ENCODE measurements at regions not wholly inside any gene's neighbourhood (a gene's known extent, or its start where the extent isn't known, plus 50 kb on each side); places are given as distances from the start of the nearest gene placed in this dataset.

DNA sequence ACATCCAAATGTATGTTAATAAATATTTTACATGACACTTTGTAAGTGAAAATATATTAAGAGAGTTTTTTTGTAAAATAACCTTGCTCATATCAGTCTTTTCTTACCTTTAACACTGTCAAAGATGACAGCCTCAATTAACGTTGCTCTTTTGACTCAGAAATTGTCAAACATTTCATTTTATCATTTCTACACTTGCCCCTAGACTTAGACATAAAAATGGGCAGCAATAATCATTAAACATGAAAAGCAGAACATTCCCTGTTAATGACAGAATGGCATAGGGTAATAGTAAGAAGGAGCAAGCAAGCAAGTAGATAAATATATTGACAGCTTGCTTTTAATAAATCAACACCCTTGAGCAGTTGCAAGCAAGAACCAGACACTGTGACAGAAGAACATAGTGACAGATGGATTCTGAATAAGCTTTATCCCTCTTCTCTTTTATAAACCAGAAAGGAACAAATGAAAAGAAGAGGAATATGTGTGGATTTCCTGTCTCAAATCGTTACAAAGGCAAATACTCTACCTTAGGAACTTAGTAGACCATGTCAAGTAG is 796.0 kb upstream of the CHD1 start:
- DNase-seq, result no peak
- Mint-ChIP-seq H3K36me3 (ENCODE audit: insufficient read depth, unreplicated experiment) (no peaks in the 10 kb centered on the region), H3K4me1 (ENCODE audit: low read depth, unreplicated experiment) (no peaks in the 10 kb centered on the region), H3K9me3 (ENCODE audit: low read depth, unreplicated experiment) (no peaks in the 10 kb centered on the region), H3K4me3 (ENCODE audit: low read depth, unreplicated experiment) (no peak overlapping the region), H3K27me3 (ENCODE audit: unreplicated experiment) (no peaks in the 10 kb centered on the region), H3K27ac (ENCODE audit: unreplicated experiment) (no peak overlapping the region)
- CTCF ChIA-PET, result no interaction called here
- intact Hi-C loops (cut with micrococcal nuclease; ENCODE audit: unreplicated experiment), result no loop called here
- TF ChIP-seq, protein P1, sequence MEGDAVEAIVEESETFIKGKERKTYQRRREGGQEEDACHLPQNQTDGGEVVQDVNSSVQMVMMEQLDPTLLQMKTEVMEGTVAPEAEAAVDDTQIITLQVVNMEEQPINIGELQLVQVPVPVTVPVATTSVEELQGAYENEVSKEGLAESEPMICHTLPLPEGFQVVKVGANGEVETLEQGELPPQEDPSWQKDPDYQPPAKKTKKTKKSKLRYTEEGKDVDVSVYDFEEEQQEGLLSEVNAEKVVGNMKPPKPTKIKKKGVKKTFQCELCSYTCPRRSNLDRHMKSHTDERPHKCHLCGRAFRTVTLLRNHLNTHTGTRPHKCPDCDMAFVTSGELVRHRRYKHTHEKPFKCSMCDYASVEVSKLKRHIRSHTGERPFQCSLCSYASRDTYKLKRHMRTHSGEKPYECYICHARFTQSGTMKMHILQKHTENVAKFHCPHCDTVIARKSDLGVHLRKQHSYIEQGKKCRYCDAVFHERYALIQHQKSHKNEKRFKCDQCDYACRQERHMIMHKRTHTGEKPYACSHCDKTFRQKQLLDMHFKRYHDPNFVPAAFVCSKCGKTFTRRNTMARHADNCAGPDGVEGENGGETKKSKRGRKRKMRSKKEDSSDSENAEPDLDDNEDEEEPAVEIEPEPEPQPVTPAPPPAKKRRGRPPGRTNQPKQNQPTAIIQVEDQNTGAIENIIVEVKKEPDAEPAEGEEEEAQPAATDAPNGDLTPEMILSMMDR (IDR thresholded peaks at IDR 0.05; ENCODE audit: unreplicated experiment), result no peak
- no TSS peak for BruUV-seq (replicated peaks)

DNA sequence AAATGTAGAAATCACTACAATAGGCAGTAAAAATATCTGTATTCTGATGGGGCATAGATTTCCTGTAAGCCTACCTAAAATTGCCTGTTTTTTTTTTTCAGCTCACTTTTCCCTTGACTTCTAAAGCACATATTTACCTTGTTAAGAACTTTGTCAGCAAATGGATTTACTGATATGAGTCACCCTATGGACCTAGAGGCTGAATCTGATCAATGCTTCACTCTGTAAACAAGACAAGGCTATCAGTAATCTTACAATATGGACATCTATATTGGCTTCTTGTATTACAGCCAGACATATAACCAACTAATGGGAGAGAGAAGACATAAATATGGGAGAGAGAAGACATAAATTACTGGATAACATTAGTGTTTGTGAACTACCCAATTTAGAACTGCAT is 792.7 kb upstream of the CHD1 start:
- TF ChIP-seq, protein P1 (IDR thresholded peaks at IDR 0.05; ENCODE audit: unreplicated experiment), result no peak
- no peak for DNase-seq
- Mint-ChIP-seq H3K4me1 (ENCODE audit: low read depth, unreplicated experiment) (no peaks in the 10 kb centered on the region), H3K36me3 (ENCODE audit: insufficient read depth, unreplicated experiment) (no peaks in the 10 kb centered on the region), H3K4me3 (ENCODE audit: low read depth, unreplicated experiment) (no peak overlapping the region), H3K27ac (ENCODE audit: unreplicated experiment) (no peak overlapping the region), H3K27me3 (ENCODE audit: unreplicated experiment) (no peaks in the 10 kb centered on the region), H3K9me3 (ENCODE audit: low read depth, unreplicated experiment) (no peaks in the 10 kb centered on the region)
- BruUV-seq (replicated peaks), result no TSS peak
- intact Hi-C loops (cut with micrococcal nuclease; ENCODE audit: unreplicated experiment), result no loop called here
- CTCF ChIA-PET, result interaction anchor here (0.6 kb wide), 1 partner anchor 470 kb away, joined by 4 read pairs; no protein-coding TSS in a partner anchor

DNA sequence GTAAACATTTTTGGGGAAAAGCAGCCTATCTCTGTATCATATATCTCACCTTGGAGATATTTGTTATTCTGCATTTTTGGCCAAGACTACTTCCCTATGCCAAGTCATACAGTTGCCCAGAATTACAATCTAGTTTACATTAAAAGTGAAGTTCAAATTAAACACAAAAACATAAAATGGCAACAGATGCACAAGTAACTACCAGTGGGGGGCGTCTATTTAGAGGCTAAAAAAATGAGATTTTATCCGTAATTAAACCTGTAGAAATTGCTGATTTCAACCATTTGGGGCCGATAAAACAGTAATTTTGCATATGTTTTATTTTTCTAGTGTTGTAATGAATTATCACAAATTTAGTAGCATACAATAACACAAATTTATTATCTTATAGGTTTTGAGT is 787.1 kb upstream of the CHD1 start:
- CTCF ChIA-PET, result no interaction called here
- intact Hi-C loops (cut with micrococcal nuclease; ENCODE audit: unreplicated experiment), result no loop called here
- TF ChIP-seq, protein P1 (IDR thresholded peaks at IDR 0.05; ENCODE audit: unreplicated experiment), result no peak
- Mint-ChIP-seq H3K9me3 (ENCODE audit: low read depth, unreplicated experiment) (peaks cover 5% of the 10 kb centered on the region), H3K27ac (ENCODE audit: unreplicated experiment) (no peak overlapping the region), H3K4me1 (ENCODE audit: low read depth, unreplicated experiment) (no peaks in the 10 kb centered on the region), H3K27me3 (ENCODE audit: unreplicated experiment) (no peaks in the 10 kb centered on the region), H3K36me3 (ENCODE audit: insufficient read depth, unreplicated experiment) (no peaks in the 10 kb centered on the region), H3K4me3 (ENCODE audit: low read depth, unreplicated experiment) (no peak overlapping the region)
- no peak for DNase-seq
- no TSS peak for BruUV-seq (replicated peaks)

DNA sequence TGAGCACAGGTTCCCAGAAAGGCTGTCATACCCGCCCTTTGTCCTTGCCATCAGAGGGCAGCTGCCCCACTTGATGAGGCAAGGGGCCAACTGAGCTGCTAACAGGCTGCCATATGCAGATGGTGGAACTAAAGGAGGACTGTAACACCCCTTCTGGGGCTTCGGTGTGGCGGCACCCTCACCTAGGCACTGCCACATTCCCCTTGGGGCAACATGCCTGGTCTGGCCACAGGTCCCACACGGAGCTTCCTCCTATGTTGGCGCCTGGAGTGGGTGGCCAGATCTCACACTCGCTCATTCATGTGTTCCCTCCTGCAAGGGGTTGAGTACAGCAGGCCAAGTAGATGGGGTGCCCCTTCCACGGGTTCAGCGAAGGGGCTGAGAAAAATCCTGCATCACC is 777.4 kb upstream of the CHD1 start:
- CTCF ChIA-PET, result no interaction called here
- no peaks in the 10 kb centered on the region for H3K36me3 Mint-ChIP-seq (ENCODE audit: insufficient read depth, unreplicated experiment)
- TF ChIP-seq, protein P1 (IDR thresholded peaks at IDR 0.05; ENCODE audit: unreplicated experiment), result no peak
- H3K27ac Mint-ChIP-seq (ENCODE audit: unreplicated experiment), result no peak overlapping the region
- no peak for DNase-seq
- no peaks in the 10 kb centered on the region for H3K27me3 Mint-ChIP-seq (ENCODE audit: unreplicated experiment)
- peaks cover 10% of the 10 kb centered on the region for H3K4me1 Mint-ChIP-seq (ENCODE audit: low read depth, unreplicated experiment)
- no TSS peak for BruUV-seq (replicated peaks)
- no peaks in the 10 kb centered on the region for H3K9me3 Mint-ChIP-seq (ENCODE audit: low read depth, unreplicated experiment)
- no peak overlapping the region for H3K4me3 Mint-ChIP-seq (ENCODE audit: low read depth, unreplicated experiment)
- intact Hi-C loops (cut with micrococcal nuclease; ENCODE audit: unreplicated experiment), result no loop called here
